ENCODE measurements at regions not wholly inside any gene's neighbourhood (a gene's known extent, or its start where the extent isn't known, plus 50 kb on each side); places are given as distances from the start of the nearest gene placed in this dataset.

DNA sequence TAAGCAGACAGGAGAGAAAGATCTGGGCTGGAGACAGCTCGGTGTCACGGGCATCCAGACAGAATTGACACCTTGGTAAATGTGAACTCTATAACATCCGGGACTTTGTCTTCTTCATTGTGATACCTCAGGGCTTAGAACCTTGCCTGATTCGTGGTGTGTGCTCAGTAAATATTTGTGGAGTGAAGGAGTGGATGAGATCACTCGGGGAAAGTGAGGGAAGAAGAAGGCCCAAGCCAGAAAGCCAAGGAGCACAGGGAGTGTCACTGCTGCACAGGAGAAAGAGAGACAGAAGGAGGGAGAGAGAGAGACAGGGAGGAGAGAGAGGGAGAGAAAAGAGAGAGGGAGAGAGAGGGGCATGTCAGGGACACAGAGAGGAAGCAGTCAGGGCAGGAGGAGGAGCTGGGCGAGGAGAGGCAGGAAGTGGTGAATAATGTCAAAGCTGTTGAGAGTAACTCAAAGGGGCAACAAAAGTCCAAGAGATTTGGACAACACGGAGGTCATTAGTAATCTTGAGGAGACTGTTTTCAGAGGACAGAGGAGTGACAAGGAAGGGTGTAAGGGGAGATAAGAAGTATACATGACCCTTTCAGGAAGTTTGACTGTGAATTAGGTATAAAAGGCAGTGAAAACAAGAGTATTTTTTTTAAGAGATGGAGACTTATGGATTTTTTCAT is 141.6 kb upstream of the MAX start:
- intact Hi-C loops (cut with DNase I): no loop called here
- H3K36me3 ChIP-seq: no peaks in the 10 kb centered on the region
- H3K27ac ChIP-seq: peak overlapping the region in 1 of 4 donors; percentile 11
- FAIRE-seq (no peak), DNase-seq (peak in 1 of 6 donors; percentile 8), ATAC-seq (peak; percentile 43 to 71 (median 54))
- H3K4me1 ChIP-seq: no peaks in the 10 kb centered on the region
- TF ChIP-seq, protein P1, sequence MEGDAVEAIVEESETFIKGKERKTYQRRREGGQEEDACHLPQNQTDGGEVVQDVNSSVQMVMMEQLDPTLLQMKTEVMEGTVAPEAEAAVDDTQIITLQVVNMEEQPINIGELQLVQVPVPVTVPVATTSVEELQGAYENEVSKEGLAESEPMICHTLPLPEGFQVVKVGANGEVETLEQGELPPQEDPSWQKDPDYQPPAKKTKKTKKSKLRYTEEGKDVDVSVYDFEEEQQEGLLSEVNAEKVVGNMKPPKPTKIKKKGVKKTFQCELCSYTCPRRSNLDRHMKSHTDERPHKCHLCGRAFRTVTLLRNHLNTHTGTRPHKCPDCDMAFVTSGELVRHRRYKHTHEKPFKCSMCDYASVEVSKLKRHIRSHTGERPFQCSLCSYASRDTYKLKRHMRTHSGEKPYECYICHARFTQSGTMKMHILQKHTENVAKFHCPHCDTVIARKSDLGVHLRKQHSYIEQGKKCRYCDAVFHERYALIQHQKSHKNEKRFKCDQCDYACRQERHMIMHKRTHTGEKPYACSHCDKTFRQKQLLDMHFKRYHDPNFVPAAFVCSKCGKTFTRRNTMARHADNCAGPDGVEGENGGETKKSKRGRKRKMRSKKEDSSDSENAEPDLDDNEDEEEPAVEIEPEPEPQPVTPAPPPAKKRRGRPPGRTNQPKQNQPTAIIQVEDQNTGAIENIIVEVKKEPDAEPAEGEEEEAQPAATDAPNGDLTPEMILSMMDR (IDR thresholded peaks at IDR 0.05): no peak
- H3K27me3 ChIP-seq: no peaks in the 10 kb centered on the region
- H3K9me3 ChIP-seq: no peaks in the 10 kb centered on the region
- 54 to 55% methylated on average over 7 of the region's 7 CpGs for WGBS, 2 donors
- H3K4me3 ChIP-seq: no peak overlapping the region

GRCh38 chr14:65249471-65250161 is 147.3 kb upstream of the MAX start:
- Histone ChIP-seq H3K4me3 (no peak overlapping the region), H3K27ac (peak overlapping the region in 2 of 4 donors; percentile 28 to 46), H3K36me3 (no peaks in the 10 kb centered on the region), H3K4me1 (peaks cover 0 to 18% (median 6%) of the 10 kb centered on the region in 3 donors), H3K27me3 (no peaks in the 10 kb centered on the region), H3K9me3 (no peaks in the 10 kb centered on the region)
- no peak for FAIRE-seq
- WGBS, 2 donors: 47 to 50% methylated on average over 5 of the region's 5 CpGs
- intact Hi-C loops (cut with DNase I): no loop called here
- TF ChIP-seq, protein P1 (IDR thresholded peaks at IDR 0.05): no peak
- ATAC-seq: peak; percentile 6 to 52 (median 34)
- DNase-seq: no peak

GRCh38 chr14:65250162-65250495 is 147.8 kb upstream of the MAX start:
- H3K4me1 ChIP-seq: peaks cover 1 to 21% (median 9%) of the 10 kb centered on the region in 3 donors
- 23 to 35% methylated on average over 2 of the region's 2 CpGs for WGBS, 2 donors
- H3K4me3 ChIP-seq: no peak overlapping the region
- peak overlapping the region in 3 of 4 donors; percentile 28 to 51 (median 46) for H3K27ac ChIP-seq
- DNase-seq (peak in 4 of 6 donors; percentile 54 to 73 (median 66)), ATAC-seq (peak; percentile 84 to 97 (median 95)), FAIRE-seq (no peak)
- no peaks in the 10 kb centered on the region for H3K36me3 ChIP-seq
- H3K27me3 ChIP-seq: no peaks in the 10 kb centered on the region
- intact Hi-C loops (cut with DNase I): no loop called here
- H3K9me3 ChIP-seq: no peaks in the 10 kb centered on the region
- TF ChIP-seq, protein P1 (IDR thresholded peaks at IDR 0.05): no peak

DNA sequence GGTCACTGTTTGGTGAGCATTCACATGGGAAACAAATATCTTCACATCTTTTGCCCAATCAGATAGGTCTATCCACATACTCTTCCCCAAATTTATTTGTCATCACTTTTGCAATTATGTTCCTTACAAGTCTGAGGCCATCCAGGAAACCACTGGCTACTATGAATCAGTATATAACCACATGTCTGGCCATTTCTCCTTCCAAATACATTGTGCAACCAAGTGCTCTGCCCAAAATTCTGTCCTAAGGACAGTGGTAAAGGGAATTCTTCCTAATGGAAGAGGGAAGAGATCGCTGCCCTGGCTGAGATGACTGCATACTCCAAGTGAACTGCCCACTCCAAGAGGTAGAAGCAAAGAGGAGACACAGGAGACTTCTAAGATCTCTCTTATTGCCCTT is 148.9 kb upstream of the MAX start:
- WGBS, 2 donors: 91 to 100% methylated on average over 1 of the region's 1 CpG
- TF ChIP-seq, protein P1 (IDR thresholded peaks at IDR 0.05): no peak
- Histone ChIP-seq H3K9me3 (no peaks in the 10 kb centered on the region), H3K36me3 (no peaks in the 10 kb centered on the region), H3K4me1 (peaks cover 12 to 29% (median 20%) of the 10 kb centered on the region in 3 donors), H3K27ac (no peak overlapping the region), H3K27me3 (no peaks in the 10 kb centered on the region), H3K4me3 (no peak overlapping the region)
- ATAC-seq (peak in 2 of 4 donors; percentile 1 to 40), DNase-seq (no peak), FAIRE-seq (no peak)
- intact Hi-C loops (cut with DNase I): no loop called here

All from pancreas (tissue), 10 donors.